Spleen (tissue), 11 donors: ENCODE measurements at regions not wholly inside any gene's neighbourhood (a gene's known extent, or its start where the extent isn't known, plus 50 kb on each side); places are given as distances from the start of the nearest gene placed in this dataset.

ENCODE experiments used
- DNase-seq: peaks from one replicate; pipeline ENCODE4 v3.0.0-alpha.2; 2020
- H3K27ac ChIP-seq, 8 donors: fragments of 200-600 bp; sonication (generic) in 7 of 8; 1 replicate in 4 of 8; 2 replicates in 4 of 8; pipeline versions ENCODE4 v1.5.0 to v1.8.0; 2016 to 2021; ENCODE audit warnings: inconsistent platforms in 4 of 8, mild to moderate bottlenecking in 4 of 8, moderate library complexity in 1 of 8
- H3K27me3 ChIP-seq, 7 donors: fragments of 200-600 bp; sonication (generic) in 6 of 7; replicated peaks in 1 of 7; 1 replicate in 4 of 7; 2 replicates in 3 of 7; pipeline versions ENCODE4 v1.5.0 to v1.8.0; 2016 to 2021; ENCODE audit warnings: inconsistent platforms in 3 of 7, mild to moderate bottlenecking in 1 of 7
- H3K36me3 ChIP-seq, 6 donors: fragments of 200-600 bp; sonication (generic) in 5 of 6; 1 replicate in 4 of 6; 2 replicates in 2 of 6; pipeline versions ENCODE4 v1.5.0 to v1.8.0; 2016 to 2021; ENCODE audit warnings: inconsistent platforms in 2 of 6
- H3K4me1 ChIP-seq, 6 donors: fragments of 200-600 bp; sonication (generic) in 5 of 6; 1 replicate in 3 of 6; 2 replicates in 3 of 6; pipeline versions ENCODE4 v1.5.0 to v1.8.0; 2016 to 2021; ENCODE audit warnings: inconsistent platforms in 3 of 6
- H3K4me3 ChIP-seq, 8 donors: fragments of 200-600 bp; sonication (generic) in 7 of 8; 1 replicate in 4 of 8; 2 replicates in 4 of 8; pipeline versions ENCODE4 v1.5.0 to v1.8.0; 2016 to 2021; ENCODE audit warnings: inconsistent platforms in 4 of 8, mild to moderate bottlenecking in 4 of 8, moderate library complexity in 2 of 8
- H3K9me3 ChIP-seq, 8 donors: fragments of 200-600 bp; sonication (generic) in 7 of 8; 1 replicate in 4 of 8; 2 replicates in 4 of 8; pipeline versions ENCODE4 v1.5.0 to v1.8.0; 2016 to 2021; ENCODE audit warnings: inconsistent platforms in 4 of 8
- CTCF ChIP-seq, 11 experiments: fragments of 200-600 bp in 7 of 11; fragments of 450-650 bp in 4 of 11; sonication (generic) in 4 of 11; IDR thresholded peaks in 8 of 11; conservative IDR thresholded peaks in 3 of 11; 1 replicate in 7 of 11; 2 replicates in 4 of 11; pipeline versions ENCODE4 v1.4.0 to v1.8.0; 2016 to 2021; ENCODE audit warnings: antibody characterized with exemption in 11 of 11, inconsistent platforms in 4 of 11, mild to moderate bottlenecking in 1 of 11
- POLR2A ChIP-seq, 3 donors: fragments of 450-650 bp; IDR thresholded peaks; one replicate each; pipeline ENCODE4 v1.5.1; 2017; ENCODE audit warnings: antibody characterized with exemption in 3 of 3, mild to moderate bottlenecking in 1 of 3
- POLR2AphosphoS5 ChIP-seq, 3 donors: sonication (generic); formaldehyde crosslinking; IDR thresholded peaks; one replicate each; pipeline ENCODE4 v1.5.1; 2017; ENCODE audit warnings: antibody characterized with exemption in 3 of 3
- WGBS, 5 donors: extraction: QIAGEN DNeasy Blood & Tissue Kit in 3 of 5; methylation state at CpG; one replicate each; pipeline versions ENCODE4 v1.1.5 to v1.1.7; 2013 to 2018; 5-methylcytosine and 5-hydroxymethylcytosine counted together
- intact Hi-C: fragments of 100-400 bp; cut with DNase I; formaldehyde crosslinking; loops from one replicate; pipeline ENCODE4 v1.15.0; 2023; ENCODE audit warnings: low total_unique reads
- donor health status: healthy with polysubstance abuse.
- donor health status: DM: no; HTN: no; CAD: no; lungs with moderate emphysema.
- donor health status: DM: no; HTN: no; CAD: no.
- donor health status: Bipolar disorder and iron deficiency.
- donor health status: healthy.
- donor health status: DM: no; HTN: no; CAD: no.
- donor health status: DM: yes; HTN: yes; CAD: no.

- WGBS, 5 donors, result 88 to 100% (median 92%) methylated on average over 1 of the region's 1 CpG
- Histone ChIP-seq H3K36me3 (no peaks in the 10 kb centered on the region), H3K9me3 (no peaks in the 10 kb centered on the region), H3K4me1 (no peaks in the 10 kb centered on the region), H3K27me3 (no peaks in the 10 kb centered on the region), H3K27ac (no peak overlapping the region), H3K4me3 (no peak overlapping the region)
- no peak for DNase-seq
- intact Hi-C loops, result no loop called here
- TF ChIP-seq POLR2A (IDR thresholded peaks at IDR 0.05) (no peak), POLR2AphosphoS5 (IDR thresholded peaks at IDR 0.05) (no peak), CTCF (IDR thresholded peaks at IDR 0.05 in 8 of 11, conservative IDR thresholded peaks at IDR 0.05 in 3 of 11) (no peak)
Observed at GRCh38 chr1:199776768-199777497, 250.6 kb upstream of the NR5A2 start.

- no peaks in the 10 kb centered on the region for H3K9me3 ChIP-seq
- TF ChIP-seq POLR2A (IDR thresholded peaks at IDR 0.05), result no peak
- no peak for TF ChIP-seq POLR2AphosphoS5 (IDR thresholded peaks at IDR 0.05)
- no peak for TF ChIP-seq CTCF (IDR thresholded peaks at IDR 0.05 in 8 of 11, conservative IDR thresholded peaks at IDR 0.05 in 3 of 11)
- H3K36me3 ChIP-seq, result no peaks in the 10 kb centered on the region
- H3K27ac ChIP-seq, result no peak overlapping the region
- 52 to 72% (median 62%) methylated on average over 3 of the region's 3 CpGs for WGBS, 5 donors
- intact Hi-C loops, result no loop called here
- no peaks in the 10 kb centered on the region for H3K4me1 ChIP-seq
- DNase-seq, result no peak
- H3K27me3 ChIP-seq, result no peaks in the 10 kb centered on the region
- no peak overlapping the region for H3K4me3 ChIP-seq
Observed at GRCh38 chr1:199778324-199778955, 249.1 kb upstream of the NR5A2 start.

GRCh38 chr1:199780091-199780490, 247.4 kb upstream of the NR5A2 start:
- H3K4me1 ChIP-seq, result no peaks in the 10 kb centered on the region
- H3K36me3 ChIP-seq, result no peaks in the 10 kb centered on the region
- no peak for DNase-seq
- H3K27me3 ChIP-seq, result no peaks in the 10 kb centered on the region
- intact Hi-C loops, result no loop called here
- no peak overlapping the region for H3K27ac ChIP-seq
- no peak for TF ChIP-seq CTCF (IDR thresholded peaks at IDR 0.05 in 8 of 11, conservative IDR thresholded peaks at IDR 0.05 in 3 of 11)
- no peak for TF ChIP-seq POLR2A (IDR thresholded peaks at IDR 0.05)
- no peak for TF ChIP-seq POLR2AphosphoS5 (IDR thresholded peaks at IDR 0.05)
- no peaks in the 10 kb centered on the region for H3K9me3 ChIP-seq
- no peak overlapping the region for H3K4me3 ChIP-seq
- WGBS, 5 donors, result 87 to 95% (median 89%) methylated on average over 5 of the region's 5 CpGs

GRCh38 chr1:199780948-199781670, 246.4 kb upstream of the NR5A2 start:
- Histone ChIP-seq H3K4me1 (no peaks in the 10 kb centered on the region), H3K27ac (no peak overlapping the region), H3K4me3 (no peak overlapping the region), H3K36me3 (no peaks in the 10 kb centered on the region), H3K9me3 (no peaks in the 10 kb centered on the region), H3K27me3 (no peaks in the 10 kb centered on the region)
- intact Hi-C loops, result no loop called here
- TF ChIP-seq POLR2A (IDR thresholded peaks at IDR 0.05), result no peak
- TF ChIP-seq CTCF (IDR thresholded peaks at IDR 0.05 in 8 of 11, conservative IDR thresholded peaks at IDR 0.05 in 3 of 11), result no peak
- TF ChIP-seq POLR2AphosphoS5 (IDR thresholded peaks at IDR 0.05), result no peak
- 95 to 99% (median 97%) methylated on average over 2 of the region's 2 CpGs for WGBS, 5 donors
- no peak for DNase-seq
